ENCODE measurements at regions not wholly inside any gene's neighbourhood (a gene's known extent, or its start where the extent isn't known, plus 50 kb on each side); places are given as distances from the start of the nearest gene placed in this dataset.

GRCh38 chr5:1943481-1943880, 60.8 kb upstream of the IRX4 start:
- no peak for DNase-seq

GRCh38 chr5:1942630-1943029, 59.9 kb upstream of the IRX4 start:
- no peak for DNase-seq

- DNase-seq = no peak
These were observed 59.4 kb upstream of the IRX4 start for GRCh38 chr5:1942158-1942557.

GRCh38 chr5:1939256-1939655, 56.5 kb upstream of the IRX4 start:
- DNase-seq = no peak

GRCh38 chr5:1938310-1939000, 55.7 kb upstream of the IRX4 start:
- DNase-seq = no peak

GRCh38 chr5:1937590-1937989, 54.9 kb upstream of the IRX4 start:
- DNase-seq = no peak

GRCh38 chr5:1936901-1937300, 54.2 kb upstream of the IRX4 start:
- no peak for DNase-seq

GRCh38 chr5:1936413-1936812, 53.7 kb upstream of the IRX4 start:
- no peak for DNase-seq

GRCh38 chr5:1934801-1935429, 52.2 kb upstream of the IRX4 start:
- DNase-seq = no peak

GRCh38 chr5:1934056-1934394, 51.3 kb upstream of the IRX4 start:
- no peak for DNase-seq

- DNase-seq = no peak
These were observed 50.8 kb upstream of the IRX4 start for GRCh38 chr5:1933364-1934055.
